Cardiac fibroblast (primary cell): ENCODE measurements at regions not wholly inside any gene's neighbourhood (a gene's known extent, or its start where the extent isn't known, plus 50 kb on each side); places are given as distances from the start of the nearest gene placed in this dataset.
"Not testable (repeated sequence)": the region's sequence is repeated elsewhere in the genome, so short reads cannot be mapped to it uniquely, and the experiment has no call there.

Source experiments
- DNase-seq, 2 donors: peaks; one replicate each; pipeline versions ENCODE4 v3.0.0 to v3.0.0-alpha.2; 2010; ENCODE audit warnings: low read depth in 2 of 2
- H3K4me3 ChIP-seq, 2 donors: replicated peaks in 1 of 2; 1 replicate in 1 of 2; 2 replicates in 1 of 2; pipeline ENCODE4 v1.5.1; 2011; ENCODE audit warnings: low read depth in 2 of 2, low read length in 2 of 2, mild to moderate bottlenecking in 2 of 2, moderate library complexity in 1 of 2
- CTCF ChIP-seq: IDR thresholded peaks from one replicate; pipeline ENCODE4 v1.5.1; 2011; ENCODE audit warnings: low read depth, mild to moderate bottlenecking, low read length, inconsistent platforms

GRCh38 chr6:166802401-166802800 lies 153.9 kb downstream of the RNASET2 start:
- DNase-seq: no peak

GRCh38 chr6:166800137-166800536 lies 156.2 kb downstream of the RNASET2 start:
- H3K4me3 ChIP-seq: no peak overlapping the region
- no peak for DNase-seq
- no peak for TF ChIP-seq CTCF

More at GRCh38 chr6:166802401-166802800, 153.9 kb downstream of the RNASET2 start:
- TF ChIP-seq CTCF: no peak
- H3K4me3 ChIP-seq: no peak overlapping the region

- DNase-seq: no peak
- H3K4me3 ChIP-seq: no peak overlapping the region
- no peak for TF ChIP-seq CTCF
Observed at GRCh38 chr6:166798652-166799051, 157.7 kb downstream of the RNASET2 start.

- no peak for DNase-seq
- TF ChIP-seq CTCF: no peak
- H3K4me3 ChIP-seq: no peak overlapping the region
Observed at GRCh38 chr6:166796610-166797009, 159.7 kb downstream of the RNASET2 start.

GRCh38 chr6:166795879-166796278 lies 160.5 kb downstream of the RNASET2 start:
- no peak overlapping the region for H3K4me3 ChIP-seq
- no peak for DNase-seq
- no peak for TF ChIP-seq CTCF

GRCh38 chr6:166790808-166791207 lies 163.8 kb upstream of the RPS6KA2 start:
- DNase-seq, H3K4me3 ChIP-seq: not testable (repeated sequence)

- not testable (repeated sequence) for DNase-seq, H3K4me3 ChIP-seq
Observed at GRCh38 chr6:166788846-166789529, 161.9 kb upstream of the RPS6KA2 start.

GRCh38 chr6:166786704-166787293 lies 159.7 kb upstream of the RPS6KA2 start:
- TF ChIP-seq CTCF: peak; percentile 51
- DNase-seq: peak; percentile 81 to 83

More at GRCh38 chr6:166786704-166787293, 159.7 kb upstream of the RPS6KA2 start:
- no peak overlapping the region for H3K4me3 ChIP-seq
